ENCODE measurements at regions not wholly inside any gene's neighbourhood (a gene's known extent, or its start where the extent isn't known, plus 50 kb on each side); places are given as distances from the start of the nearest gene placed in this dataset.

DNA sequence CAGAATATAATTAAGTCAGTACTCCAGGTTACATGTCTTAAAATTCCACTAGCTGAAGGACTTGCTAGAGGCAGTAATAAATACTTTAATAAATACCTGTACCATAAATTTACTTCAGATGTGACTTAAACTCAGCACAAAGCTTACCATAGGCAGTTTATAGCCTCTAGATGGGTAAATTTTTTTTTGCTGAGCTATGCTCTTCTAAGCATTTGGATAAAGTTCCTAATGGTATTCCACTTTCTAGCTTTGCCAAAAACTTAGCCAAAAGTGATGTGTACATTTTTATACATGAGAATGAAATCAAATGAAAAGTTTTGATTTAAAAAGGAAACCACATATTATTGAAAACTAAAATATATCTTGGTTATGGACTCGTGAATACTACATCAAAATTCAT, 63.7 kb upstream of the DHX40 start:
- TF ChIP-seq EZH2 (IDR thresholded peaks at IDR 0.05; ENCODE audit: borderline replicate concordance, low read length), result no peak
- TF ChIP-seq, protein P1, sequence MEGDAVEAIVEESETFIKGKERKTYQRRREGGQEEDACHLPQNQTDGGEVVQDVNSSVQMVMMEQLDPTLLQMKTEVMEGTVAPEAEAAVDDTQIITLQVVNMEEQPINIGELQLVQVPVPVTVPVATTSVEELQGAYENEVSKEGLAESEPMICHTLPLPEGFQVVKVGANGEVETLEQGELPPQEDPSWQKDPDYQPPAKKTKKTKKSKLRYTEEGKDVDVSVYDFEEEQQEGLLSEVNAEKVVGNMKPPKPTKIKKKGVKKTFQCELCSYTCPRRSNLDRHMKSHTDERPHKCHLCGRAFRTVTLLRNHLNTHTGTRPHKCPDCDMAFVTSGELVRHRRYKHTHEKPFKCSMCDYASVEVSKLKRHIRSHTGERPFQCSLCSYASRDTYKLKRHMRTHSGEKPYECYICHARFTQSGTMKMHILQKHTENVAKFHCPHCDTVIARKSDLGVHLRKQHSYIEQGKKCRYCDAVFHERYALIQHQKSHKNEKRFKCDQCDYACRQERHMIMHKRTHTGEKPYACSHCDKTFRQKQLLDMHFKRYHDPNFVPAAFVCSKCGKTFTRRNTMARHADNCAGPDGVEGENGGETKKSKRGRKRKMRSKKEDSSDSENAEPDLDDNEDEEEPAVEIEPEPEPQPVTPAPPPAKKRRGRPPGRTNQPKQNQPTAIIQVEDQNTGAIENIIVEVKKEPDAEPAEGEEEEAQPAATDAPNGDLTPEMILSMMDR (IDR thresholded peaks at IDR 0.05; ENCODE audit: low read length), result no peak

All from OCI-LY1 (cell line).